ENCODE measurements at regions not wholly inside any gene's neighbourhood (a gene's known extent, or its start where the extent isn't known, plus 50 kb on each side); places are given as distances from the start of the nearest gene placed in this dataset.

- no peaks in the 10 kb centered on the region for H3K4me1 ChIP-seq (ENCODE audit: control insufficient read depth, insufficient read depth, low read length)
- intact Hi-C loops (cut with micrococcal nuclease; ENCODE audit: unreplicated experiment): no loop called here
- ATAC-seq (no peak), FAIRE-seq (no peak), DNase-seq (ENCODE audit: low read depth, low spot score) (no peak)
- no peak overlapping the region for H3K27ac ChIP-seq (ENCODE audit: control insufficient read depth, insufficient read depth)
- ChIA-PET RAD21 (ENCODE audit: unreplicated experiment) (no interaction called here), CTCF (interaction anchor here (0.6 to 2.2 kb wide), 2 partner anchors 10 to 55 kb away, joined by 3 to 4 read pairs; partner anchors contain the start of gene RTL3), SMC1A (ENCODE audit: uncharacterized antibody, unreplicated experiment) (interaction anchor here (1.1 kb wide), 1 partner anchor 106 kb away, joined by 3 read pairs; no protein-coding TSS in a partner anchor), POLR2A (interaction anchor here (0.6 kb wide), 1 partner anchor 1114 kb away, joined by 4 read pairs; no protein-coding TSS in a partner anchor)
- no peaks in the 10 kb centered on the region for H4K20me1 ChIP-seq (ENCODE audit: control insufficient read depth, insufficient read depth)
- in situ Hi-C loops (cut with MboI): no loop called here
- BruUV-seq (replicated peaks): no TSS peak
- no peak overlapping the region for H3K4me3 ChIP-seq
- no peak overlapping the region for H3K4me2 ChIP-seq (ENCODE audit: control insufficient read depth, insufficient read depth)
- 65% methylated on average over 2 of the region's 2 CpGs for WGBS (ENCODE audit: insufficient coverage, insufficient replicate concordance, low lambda C conversion rate, missing lambda C conversion rate)
- no peak overlapping the region for H2AFZ ChIP-seq (ENCODE audit: control insufficient read depth, low read depth, low read length)
- no peaks in the 10 kb centered on the region for H3K36me3 ChIP-seq (ENCODE audit: control insufficient read depth in 2 of 2, insufficient read depth in 2 of 2, low read length in 1 of 2)
- no peaks in the 10 kb centered on the region for H3K27me3 ChIP-seq (replicated peaks in 1 of 2; ENCODE audit: control insufficient read depth in 2 of 2, insufficient read depth in 2 of 2, low read length in 1 of 2)
- H3K79me2 ChIP-seq (ENCODE audit: control insufficient read depth, insufficient read depth, low read length): no peaks in the 10 kb centered on the region
- H3K9me3 ChIP-seq (replicated peaks; ENCODE audit: control insufficient read depth, insufficient read depth, low read length): no peaks in the 10 kb centered on the region
- H3K9ac ChIP-seq (ENCODE audit: control insufficient read depth, insufficient read depth, low read length): no peak overlapping the region
- no peak for TF ChIP-seq HCFC1 (IDR thresholded peaks at IDR 0.05; ENCODE audit: low read length)
- TF ChIP-seq MEF2A (IDR thresholded peaks at IDR 0.05; ENCODE audit: insufficient read depth, low read depth, low read length): no peak
- no peak for TF ChIP-seq BACH1 (IDR thresholded peaks at IDR 0.05; ENCODE audit: borderline replicate concordance)
- no peak for TF ChIP-seq ATF7 (IDR thresholded peaks at IDR 0.05; ENCODE audit: low read depth)
- TF ChIP-seq NFYB (IDR thresholded peaks at IDR 0.05; ENCODE audit: insufficient read depth, low read depth, low read length): no peak
- no peak for TF ChIP-seq ZNF622 (IDR thresholded peaks at IDR 0.05)
- TF ChIP-seq ZNF687 (IDR thresholded peaks at IDR 0.05): no peak
These were observed 55.2 kb downstream of the RTL3 start for GRCh38 chrX:78603908-78604307.
